COLO829 (cell line): ENCODE measurements at regions not wholly inside any gene's neighbourhood (a gene's known extent, or its start where the extent isn't known, plus 50 kb on each side); places are given as distances from the start of the nearest gene placed in this dataset.
"Not testable (repeated sequence)": the region's sequence is repeated elsewhere in the genome, so short reads cannot be mapped to it uniquely, and the experiment has no call there.

Experiments used
- DNase-seq: peaks from one replicate; pipeline ENCODE4 v3.0.0; 2012; ENCODE audit warnings: low spot score

GRCh38 chr7:1342090-1342640 is 109.5 kb downstream of the UNCX start:
- no peak for DNase-seq

GRCh38 chr7:1343551-1343950 is 110.9 kb downstream of the UNCX start:
- no peak for DNase-seq

GRCh38 chr7:1344421-1344820 is 111.7 kb downstream of the UNCX start:
- DNase-seq: no peak

- no peak for DNase-seq
Observed at GRCh38 chr7:1344981-1345701, 112.5 kb downstream of the UNCX start.

- DNase-seq: no peak
Observed at GRCh38 chr7:1345796-1346755, 113.2 kb downstream of the MICALL2 start.

- no peak for DNase-seq
Observed at GRCh38 chr7:1346851-1347250, 112.4 kb downstream of the MICALL2 start.

GRCh38 chr7:1348096-1348822 is 111.0 kb downstream of the MICALL2 start:
- DNase-seq: no peak

- no peak for DNase-seq
Observed at GRCh38 chr7:1348823-1349335, 110.4 kb downstream of the MICALL2 start.

- no peak for DNase-seq
Observed at GRCh38 chr7:1349351-1349761, 109.9 kb downstream of the MICALL2 start.

- no peak for DNase-seq
Observed at GRCh38 chr7:1351881-1352625, 107.2 kb downstream of the MICALL2 start.

GRCh38 chr7:1352656-1353271 is 106.5 kb downstream of the MICALL2 start:
- no peak for DNase-seq

GRCh38 chr7:1354661-1355567 is 104.4 kb downstream of the MICALL2 start:
- DNase-seq: no peak

- no peak for DNase-seq
Observed at GRCh38 chr7:1355568-1356340, 103.5 kb downstream of the MICALL2 start.

GRCh38 chr7:1356853-1357252 is 102.4 kb downstream of the MICALL2 start:
- not testable (repeated sequence) for DNase-seq

- DNase-seq: not testable (repeated sequence)
Observed at GRCh38 chr7:1357260-1357600, 102.0 kb downstream of the MICALL2 start.

- no peak for DNase-seq
Observed at GRCh38 chr7:1357601-1358271, 101.5 kb downstream of the MICALL2 start.

GRCh38 chr7:1358376-1359050 is 100.8 kb downstream of the MICALL2 start:
- no peak for DNase-seq

- DNase-seq: no peak
Observed at GRCh38 chr7:1359051-1359400, 100.2 kb downstream of the MICALL2 start.
